ENCODE measurements at regions not wholly inside any gene's neighbourhood (a gene's known extent, or its start where the extent isn't known, plus 50 kb on each side); places are given as distances from the start of the nearest gene placed in this dataset.

DNA sequence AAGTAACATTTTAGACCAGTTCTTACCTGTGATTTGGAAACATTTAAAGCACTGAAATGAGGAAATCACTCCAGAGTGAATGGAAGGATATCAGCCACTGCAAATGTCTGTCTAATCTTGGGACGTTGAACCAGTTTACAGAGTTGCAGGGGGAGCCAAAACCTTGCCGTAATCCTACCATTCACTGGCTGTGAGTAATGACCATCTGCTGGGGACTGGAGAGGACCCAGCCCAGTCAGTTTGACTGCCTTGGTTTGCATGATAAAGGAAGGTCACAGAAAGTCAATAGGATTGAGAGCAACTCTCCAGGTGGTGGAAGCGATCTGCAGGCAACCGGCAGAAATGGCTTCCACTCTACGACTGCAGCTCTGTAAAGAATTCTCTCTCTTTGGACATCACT, 167.2 kb downstream of the AKR1D1 start:
- TF ChIP-seq MAX (IDR thresholded peaks at IDR 0.05) (no peak), EZH2 (IDR thresholded peaks at IDR 0.05) (no peak), RAD21 (IDR thresholded peaks at IDR 0.05; ENCODE audit: low read depth) (no peak), SIN3A (IDR thresholded peaks at IDR 0.05; ENCODE audit: low read depth) (no peak), ZNF274 (IDR thresholded peaks at IDR 0.05; ENCODE audit: low read depth, low read length) (no peak), JUND (IDR thresholded peaks at IDR 0.05) (no peak), POLR2AphosphoS5 (IDR thresholded peaks at IDR 0.05; ENCODE audit: low read depth, low read length) (no peak), SRF (IDR thresholded peaks at IDR 0.05; ENCODE audit: low read depth) (no peak), TCF7L2 (IDR thresholded peaks at IDR 0.05; ENCODE audit: borderline replicate concordance, extremely low read depth, insufficient read depth, insufficient read length) (no peak), POLR2A (IDR thresholded peaks at IDR 0.05; ENCODE audit: borderline replicate concordance, extremely low read depth, insufficient read depth, insufficient read length) (no peak)
- TF ChIP-seq, protein P1, sequence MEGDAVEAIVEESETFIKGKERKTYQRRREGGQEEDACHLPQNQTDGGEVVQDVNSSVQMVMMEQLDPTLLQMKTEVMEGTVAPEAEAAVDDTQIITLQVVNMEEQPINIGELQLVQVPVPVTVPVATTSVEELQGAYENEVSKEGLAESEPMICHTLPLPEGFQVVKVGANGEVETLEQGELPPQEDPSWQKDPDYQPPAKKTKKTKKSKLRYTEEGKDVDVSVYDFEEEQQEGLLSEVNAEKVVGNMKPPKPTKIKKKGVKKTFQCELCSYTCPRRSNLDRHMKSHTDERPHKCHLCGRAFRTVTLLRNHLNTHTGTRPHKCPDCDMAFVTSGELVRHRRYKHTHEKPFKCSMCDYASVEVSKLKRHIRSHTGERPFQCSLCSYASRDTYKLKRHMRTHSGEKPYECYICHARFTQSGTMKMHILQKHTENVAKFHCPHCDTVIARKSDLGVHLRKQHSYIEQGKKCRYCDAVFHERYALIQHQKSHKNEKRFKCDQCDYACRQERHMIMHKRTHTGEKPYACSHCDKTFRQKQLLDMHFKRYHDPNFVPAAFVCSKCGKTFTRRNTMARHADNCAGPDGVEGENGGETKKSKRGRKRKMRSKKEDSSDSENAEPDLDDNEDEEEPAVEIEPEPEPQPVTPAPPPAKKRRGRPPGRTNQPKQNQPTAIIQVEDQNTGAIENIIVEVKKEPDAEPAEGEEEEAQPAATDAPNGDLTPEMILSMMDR (IDR thresholded peaks at IDR 0.05 in 2 of 3, conservative IDR thresholded peaks at IDR 0.05 in 1 of 3; ENCODE audit: borderline replicate concordance in 1 of 3, insufficient read depth in 1 of 3, low read depth in 2 of 3, low read length in 2 of 3) = no peak

All from HCT116 (cell line).